ENCODE measurements at regions not wholly inside any gene's neighbourhood (a gene's known extent, or its start where the extent isn't known, plus 50 kb on each side); places are given as distances from the start of the nearest gene placed in this dataset.

GRCh38 chr5:38782180-38782835, 63.5 kb upstream of the OSMR start:
- Histone ChIP-seq H3K36me3 (replicated peaks in 1 of 2; ENCODE audit: control extremely low read depth in 1 of 2, control insufficient read depth in 1 of 2, extremely low read depth in 1 of 2, insufficient read depth in 2 of 2, low read length in 1 of 2) (no peaks in the 10 kb centered on the region), H3K27me3 (replicated peaks in 1 of 4; ENCODE audit: control extremely low read depth in 1 of 4, control insufficient read depth in 3 of 4, insufficient read depth in 4 of 4, low read length in 3 of 4) (no peaks in the 10 kb centered on the region), H3K9ac (ENCODE audit: low read length) (no peak overlapping the region), H3K4me2 (replicated peaks; ENCODE audit: low read depth, low read length, poor library complexity, severe bottlenecking) (no peak overlapping the region), H3K9me3 (ENCODE audit: control extremely low read depth in 1 of 3, control insufficient read depth in 2 of 3, insufficient read depth in 1 of 3, low read length in 2 of 3) (peaks cover 0 to 8% (median 0%) of the 10 kb centered on the region in 3 donors), H3K79me2 (ENCODE audit: control insufficient read depth, insufficient read depth, low read length) (no peaks in the 10 kb centered on the region), H3K4me3 (ENCODE audit: control extremely low read depth in 1 of 5, extremely low read depth in 1 of 5, insufficient read depth in 1 of 5, low read depth in 2 of 5, low read length in 4 of 5) (no peak overlapping the region), H3K27ac (ENCODE audit: low read length in 2 of 2) (no peak overlapping the region), H3K4me1 (ENCODE audit: control insufficient read depth in 2 of 2, insufficient read depth in 2 of 2, low read length in 2 of 2) (no peaks in the 10 kb centered on the region), H4K20me1 (ENCODE audit: control insufficient read depth, insufficient read depth, low read length, poor library complexity, severe bottlenecking) (no peaks in the 10 kb centered on the region), H2AFZ (ENCODE audit: insufficient read depth, low read depth, low read length, poor library complexity, severe bottlenecking) (no peak overlapping the region)
- Mint-ChIP-seq H3K27ac (no peak overlapping the region), H3K4me1 (no peaks in the 10 kb centered on the region), H3K4me3 (no peak overlapping the region), H3K27me3 (no peaks in the 10 kb centered on the region), H3K9me3 (ENCODE audit: insufficient read depth) (peaks cover 3% of the 10 kb centered on the region)
- ChIA-PET CTCF (no interaction called here), POLR2A (no interaction called here)
- ATAC-seq (ENCODE audit: low read depth) (no peak), DNase-seq (no peak)
- no CpG with 5 or more reads among the region's 1 CpG for WGBS (ENCODE audit: insufficient coverage)
- TF ChIP-seq CTCF (IDR thresholded peaks at IDR 0.05) (no peak), EZH2 (IDR thresholded peaks at IDR 0.05; ENCODE audit: borderline replicate concordance, insufficient read depth, low read depth, low read length, poor library complexity, severe bottlenecking) (no peak)
- intact Hi-C loops (cut with micrococcal nuclease): no loop called here

- Histone ChIP-seq H3K4me1 (ENCODE audit: control insufficient read depth in 2 of 2, insufficient read depth in 2 of 2, low read length in 2 of 2) (no peaks in the 10 kb centered on the region), H3K4me3 (ENCODE audit: control extremely low read depth in 1 of 5, extremely low read depth in 1 of 5, insufficient read depth in 1 of 5, low read depth in 2 of 5, low read length in 4 of 5) (no peak overlapping the region), H3K4me2 (replicated peaks; ENCODE audit: low read depth, low read length, poor library complexity, severe bottlenecking) (no peak overlapping the region), H3K36me3 (replicated peaks in 1 of 2; ENCODE audit: control extremely low read depth in 1 of 2, control insufficient read depth in 1 of 2, extremely low read depth in 1 of 2, insufficient read depth in 2 of 2, low read length in 1 of 2) (no peaks in the 10 kb centered on the region), H2AFZ (ENCODE audit: insufficient read depth, low read depth, low read length, poor library complexity, severe bottlenecking) (no peak overlapping the region), H3K9ac (ENCODE audit: low read length) (no peak overlapping the region), H3K27ac (ENCODE audit: low read length in 2 of 2) (no peak overlapping the region), H3K9me3 (ENCODE audit: control extremely low read depth in 1 of 3, control insufficient read depth in 2 of 3, insufficient read depth in 1 of 3, low read length in 2 of 3) (peaks cover 0 to 8% (median 0%) of the 10 kb centered on the region in 3 donors), H3K27me3 (replicated peaks in 1 of 4; ENCODE audit: control extremely low read depth in 1 of 4, control insufficient read depth in 3 of 4, insufficient read depth in 4 of 4, low read length in 3 of 4) (no peaks in the 10 kb centered on the region), H4K20me1 (ENCODE audit: control insufficient read depth, insufficient read depth, low read length, poor library complexity, severe bottlenecking) (no peaks in the 10 kb centered on the region), H3K79me2 (ENCODE audit: control insufficient read depth, insufficient read depth, low read length) (no peaks in the 10 kb centered on the region)
- no peaks in the 10 kb centered on the region for H3K4me1 Mint-ChIP-seq
- no peak overlapping the region for H3K4me3 Mint-ChIP-seq
- WGBS (ENCODE audit: insufficient coverage): no CpG with 5 or more reads among the region's 2 CpGs
- ATAC-seq (ENCODE audit: low read depth): no peak
- TF ChIP-seq EZH2 (IDR thresholded peaks at IDR 0.05; ENCODE audit: borderline replicate concordance, insufficient read depth, low read depth, low read length, poor library complexity, severe bottlenecking) (no peak), CTCF (IDR thresholded peaks at IDR 0.05) (no peak)
- DNase-seq: no peak
- ChIA-PET CTCF (no interaction called here), POLR2A (no interaction called here)
- H3K27ac Mint-ChIP-seq: no peak overlapping the region
- intact Hi-C loops (cut with micrococcal nuclease): no loop called here
- no peaks in the 10 kb centered on the region for H3K27me3 Mint-ChIP-seq
- peaks cover 3% of the 10 kb centered on the region for H3K9me3 Mint-ChIP-seq (ENCODE audit: insufficient read depth)
Observed at GRCh38 chr5:38783011-38783561, 62.7 kb upstream of the OSMR start.
